ENCODE measurements at regions not wholly inside any gene's neighbourhood (a gene's known extent, or its start where the extent isn't known, plus 50 kb on each side); places are given as distances from the start of the nearest gene placed in this dataset.

GRCh38 chr2:363824-364470 lies 76.1 kb upstream of the ALKAL2 start:
- TF ChIP-seq ZFP3 (CRISPR knock-in tag; IDR thresholded peaks at IDR 0.05) = no peak
- no peak for TF ChIP-seq TCF4 (CRISPR knock-in tag; IDR thresholded peaks at IDR 0.05; ENCODE audit: borderline replicate concordance)
- TF ChIP-seq ESRRG (CRISPR knock-in tag; IDR thresholded peaks at IDR 0.05) = no peak
- TF ChIP-seq PATZ1 (CRISPR knock-in tag; IDR thresholded peaks at IDR 0.05; ENCODE audit: borderline replicate concordance) = no peak
- no peak for TF ChIP-seq ARNTL (CRISPR knock-in tag; IDR thresholded peaks at IDR 0.05; ENCODE audit: borderline replicate concordance, low read depth)
- no peak for TF ChIP-seq BACH2 (CRISPR knock-in tag; IDR thresholded peaks at IDR 0.05; ENCODE audit: borderline replicate concordance)
- TF ChIP-seq GLIS3 (CRISPR knock-in tag; IDR thresholded peaks at IDR 0.05) = no peak
- no peak for TF ChIP-seq ZNF8 (CRISPR knock-in tag; IDR thresholded peaks at IDR 0.05)
- no peak for TF ChIP-seq RARB (CRISPR knock-in tag; IDR thresholded peaks at IDR 0.05)
- no peak for TF ChIP-seq OSR1 (CRISPR knock-in tag; IDR thresholded peaks at IDR 0.05)
- no peak for TF ChIP-seq CSDC2 (CRISPR knock-in tag; IDR thresholded peaks at IDR 0.05)
- no peak for TF ChIP-seq CREB5 (CRISPR knock-in tag; IDR thresholded peaks at IDR 0.05; ENCODE audit: low read depth)
- no peak for TF ChIP-seq PPARA (CRISPR knock-in tag; IDR thresholded peaks at IDR 0.05; ENCODE audit: borderline replicate concordance)
- no peak for TF ChIP-seq ZNF565 (CRISPR knock-in tag; conservative IDR thresholded peaks at IDR 0.05; ENCODE audit: low read depth)
